Liver (tissue), 8 donors: ENCODE measurements at regions not wholly inside any gene's neighbourhood (a gene's known extent, or its start where the extent isn't known, plus 50 kb on each side); places are given as distances from the start of the nearest gene placed in this dataset.

Source experiments
- DNase-seq: peaks from one replicate; pipeline ENCODE4 v3.0.0-alpha.2; 2017; ENCODE audit warnings: low spot score
- H3K27ac ChIP-seq, 2 donors: one replicate each; pipeline ENCODE4 v1.7.0; 2013; ENCODE audit warnings: inconsistent platforms in 2 of 2, low read length in 2 of 2, control low read depth in 1 of 2, low read depth in 1 of 2, mild to moderate bottlenecking in 1 of 2
- H3K27me3 ChIP-seq, 4 donors: one replicate each; pipeline versions ENCODE4 v1.6.1 to v1.7.0; 2013; ENCODE audit warnings: low read length in 3 of 4, inconsistent platforms in 1 of 4, mild to moderate bottlenecking in 1 of 4, moderate library complexity in 1 of 4; ENCODE audit not compliant: control insufficient read depth in 4 of 4, insufficient read depth in 4 of 4
- H3K36me3 ChIP-seq, 4 donors: one replicate each; pipeline versions ENCODE4 v1.6.1 to v1.7.0; 2013; ENCODE audit warnings: low read length in 3 of 4, mild to moderate bottlenecking in 3 of 4, low read depth in 1 of 4, moderate library complexity in 1 of 4; ENCODE audit not compliant: control insufficient read depth in 4 of 4, insufficient read depth in 3 of 4
- H3K4me1 ChIP-seq, 4 donors: one replicate each; pipeline versions ENCODE4 v1.6.1 to v1.7.0; 2013; ENCODE audit warnings: low read length in 3 of 4, mild to moderate bottlenecking in 3 of 4, moderate library complexity in 1 of 4; ENCODE audit not compliant: control insufficient read depth in 4 of 4, insufficient read depth in 4 of 4
- H3K4me3 ChIP-seq, 3 donors: one replicate each; pipeline versions ENCODE4 v1.6.1 to v1.7.0; 2013; ENCODE audit warnings: low read length in 3 of 3, control low read depth in 1 of 3, low read depth in 1 of 3, mild to moderate bottlenecking in 1 of 3
- H3K9ac ChIP-seq, 2 donors: one replicate each; pipeline ENCODE4 v1.7.0; 2013; ENCODE audit warnings: low read length in 2 of 2, mild to moderate bottlenecking in 2 of 2, moderate library complexity in 2 of 2, control low read depth in 1 of 2, low read depth in 1 of 2
- H3K9me3 ChIP-seq, 4 donors: one replicate each; pipeline versions ENCODE4 v1.6.1 to v1.7.0; 2013; ENCODE audit warnings: low read length in 3 of 4; ENCODE audit not compliant: control insufficient read depth in 4 of 4
- ATF3 ChIP-seq: IDR thresholded peaks from 2 replicates; pipeline ENCODE4 v1.6.1; 2016; ENCODE audit warnings: antibody characterized with exemption
- CTCF ChIP-seq: fragments of 150-350 bp; IDR thresholded peaks from 2 replicates; pipeline ENCODE4 v1.5.1; 2017; ENCODE audit warnings: improper control_type of control experiment, low read depth, low read length; ENCODE audit not compliant: missing input control
- EGR1 ChIP-seq, 2 donors: IDR thresholded peaks; 2 replicates each; pipeline ENCODE4 v1.6.1; 2016 to 2018; ENCODE audit warnings: antibody characterized with exemption in 2 of 2, low read depth in 2 of 2
- FOXA1 ChIP-seq: IDR thresholded peaks from 2 replicates; pipeline ENCODE4 v1.6.1; 2016; ENCODE audit warnings: antibody characterized with exemption
- FOXA2 ChIP-seq: IDR thresholded peaks from 2 replicates; pipeline ENCODE4 v1.6.1; 2016; ENCODE audit warnings: antibody characterized with exemption
- GABPA ChIP-seq, 2 donors: IDR thresholded peaks in 1 of 2; conservative IDR thresholded peaks in 1 of 2; 2 replicates each; pipeline ENCODE4 v1.6.1; 2016; ENCODE audit warnings: antibody characterized with exemption in 2 of 2, mild to moderate bottlenecking in 1 of 2, moderate library complexity in 1 of 2
- HNF4A ChIP-seq, 2 donors: conservative IDR thresholded peaks; 2 replicates each; pipeline ENCODE4 v1.6.1; 2016; ENCODE audit warnings: antibody characterized with exemption in 2 of 2, mild to moderate bottlenecking in 2 of 2
- HNF4G ChIP-seq: IDR thresholded peaks from 2 replicates; pipeline ENCODE4 v1.6.1; 2016; ENCODE audit warnings: antibody characterized with exemption
- JUND ChIP-seq, 2 donors: IDR thresholded peaks; 2 replicates each; pipeline ENCODE4 v1.6.1; 2016; ENCODE audit warnings: antibody characterized with exemption in 2 of 2
- MAX ChIP-seq: IDR thresholded peaks from 2 replicates; pipeline ENCODE4 v1.6.1; 2016; ENCODE audit warnings: antibody characterized with exemption
- NR2F2 ChIP-seq: IDR thresholded peaks from 2 replicates; pipeline ENCODE4 v1.6.1; 2016; ENCODE audit warnings: antibody characterized with exemption
- RAD21 ChIP-seq, 2 donors: IDR thresholded peaks; 2 replicates each; pipeline ENCODE4 v1.6.1; 2016; ENCODE audit warnings: antibody characterized with exemption in 2 of 2, mild to moderate bottlenecking in 2 of 2
- REST ChIP-seq: IDR thresholded peaks from 2 replicates; pipeline ENCODE4 v1.6.1; 2016; ENCODE audit warnings: antibody characterized with exemption, mild to moderate bottlenecking
- RXRA ChIP-seq, 2 donors: IDR thresholded peaks; 2 replicates each; pipeline ENCODE4 v1.6.1; 2017 to 2018; ENCODE audit warnings: antibody characterized with exemption in 2 of 2, mild to moderate bottlenecking in 1 of 2
- SP1 ChIP-seq: IDR thresholded peaks from 2 replicates; pipeline ENCODE4 v1.6.1; 2018; ENCODE audit warnings: antibody characterized with exemption, mild to moderate bottlenecking
- TAF1 ChIP-seq: conservative IDR thresholded peaks from 2 replicates; pipeline ENCODE4 v1.6.1; 2016; ENCODE audit warnings: antibody characterized with exemption, mild to moderate bottlenecking
- YY1 ChIP-seq: IDR thresholded peaks from 2 replicates; pipeline ENCODE4 v1.6.1; 2016; ENCODE audit warnings: antibody characterized with exemption, mild to moderate bottlenecking
- ZBTB33 ChIP-seq: IDR thresholded peaks from 2 replicates; pipeline ENCODE4 v1.6.1; 2016; ENCODE audit warnings: antibody characterized with exemption
- WGBS: extraction: QIAGEN DNeasy Blood & Tissue Kit; methylation state at CpG from one replicate; pipeline ENCODE4 v1.1.7; 2013; 5-methylcytosine and 5-hydroxymethylcytosine counted together
- donor health status: healthy.
- donor health status: healthy.
- donor health status: healthy.
- donor health status: healthy.
- donor health status: healthy.

GRCh38 chr13:22055259-22055658 is 384.4 kb downstream of the FGF9 start (continued):
- TF ChIP-seq REST (no peak), YY1 (no peak), FOXA2 (no peak), HNF4A (conservative IDR thresholded peaks at IDR 0.05) (no peak)

- DNase-seq, result no peak
- TF ChIP-seq REST, result no peak
- no peak for TF ChIP-seq JUND (IDR thresholded peaks at IDR 0.05)
- no peak for TF ChIP-seq HNF4G
- no peak for TF ChIP-seq FOXA1
- no peak for TF ChIP-seq EGR1 (IDR thresholded peaks at IDR 0.05; ENCODE audit: low read depth in 2 of 2)
- no peak for TF ChIP-seq MAX
- no peak for TF ChIP-seq CTCF
- no peak for TF ChIP-seq TAF1
- no peak for TF ChIP-seq RXRA (IDR thresholded peaks at IDR 0.05)
- TF ChIP-seq HNF4A (conservative IDR thresholded peaks at IDR 0.05), result no peak
- TF ChIP-seq SP1, result no peak
- no peak for TF ChIP-seq FOXA2
- TF ChIP-seq NR2F2, result no peak
- no peak for TF ChIP-seq ATF3
- no peak for TF ChIP-seq RAD21 (IDR thresholded peaks at IDR 0.05)
- no peak for TF ChIP-seq YY1
- no peak for TF ChIP-seq GABPA (IDR thresholded peaks at IDR 0.05 in 1 of 2, conservative IDR thresholded peaks at IDR 0.05 in 1 of 2)
- TF ChIP-seq ZBTB33, result no peak
- H3K36me3 ChIP-seq, result no peaks in the 10 kb centered on the region
- no peaks in the 10 kb centered on the region for H3K4me1 ChIP-seq
- no peak overlapping the region for H3K27ac ChIP-seq
- WGBS, result 60% methylated on average over 6 of the region's 6 CpGs
- H3K4me3 ChIP-seq, result no peak overlapping the region
- no peaks in the 10 kb centered on the region for H3K9me3 ChIP-seq
- H3K27me3 ChIP-seq, result no peaks in the 10 kb centered on the region
- no peak overlapping the region for H3K9ac ChIP-seq
These were observed 389.3 kb downstream of the FGF9 start for GRCh38 chr13:22060187-22060586.
